Liver (tissue), 8 donors: ENCODE measurements at regions not wholly inside any gene's neighbourhood (a gene's known extent, or its start where the extent isn't known, plus 50 kb on each side); places are given as distances from the start of the nearest gene placed in this dataset.

Experiments
- DNase-seq: peaks from one replicate; pipeline ENCODE4 v3.0.0-alpha.2; 2017; ENCODE audit warnings: low spot score
- H3K27ac ChIP-seq, 2 donors: one replicate each; pipeline ENCODE4 v1.7.0; 2013; ENCODE audit warnings: inconsistent platforms in 2 of 2, low read length in 2 of 2, control low read depth in 1 of 2, low read depth in 1 of 2, mild to moderate bottlenecking in 1 of 2
- H3K27me3 ChIP-seq, 4 donors: one replicate each; pipeline versions ENCODE4 v1.6.1 to v1.7.0; 2013; ENCODE audit warnings: low read length in 3 of 4, inconsistent platforms in 1 of 4, mild to moderate bottlenecking in 1 of 4, moderate library complexity in 1 of 4; ENCODE audit not compliant: control insufficient read depth in 4 of 4, insufficient read depth in 4 of 4
- H3K36me3 ChIP-seq, 4 donors: one replicate each; pipeline versions ENCODE4 v1.6.1 to v1.7.0; 2013; ENCODE audit warnings: low read length in 3 of 4, mild to moderate bottlenecking in 3 of 4, low read depth in 1 of 4, moderate library complexity in 1 of 4; ENCODE audit not compliant: control insufficient read depth in 4 of 4, insufficient read depth in 3 of 4
- H3K4me1 ChIP-seq, 4 donors: one replicate each; pipeline versions ENCODE4 v1.6.1 to v1.7.0; 2013; ENCODE audit warnings: low read length in 3 of 4, mild to moderate bottlenecking in 3 of 4, moderate library complexity in 1 of 4; ENCODE audit not compliant: control insufficient read depth in 4 of 4, insufficient read depth in 4 of 4
- H3K4me3 ChIP-seq, 3 donors: one replicate each; pipeline versions ENCODE4 v1.6.1 to v1.7.0; 2013; ENCODE audit warnings: low read length in 3 of 3, control low read depth in 1 of 3, low read depth in 1 of 3, mild to moderate bottlenecking in 1 of 3
- H3K9ac ChIP-seq, 2 donors: one replicate each; pipeline ENCODE4 v1.7.0; 2013; ENCODE audit warnings: low read length in 2 of 2, mild to moderate bottlenecking in 2 of 2, moderate library complexity in 2 of 2, control low read depth in 1 of 2, low read depth in 1 of 2
- H3K9me3 ChIP-seq, 4 donors: one replicate each; pipeline versions ENCODE4 v1.6.1 to v1.7.0; 2013; ENCODE audit warnings: low read length in 3 of 4; ENCODE audit not compliant: control insufficient read depth in 4 of 4
- EGR1 ChIP-seq, 2 donors: IDR thresholded peaks; 2 replicates each; pipeline ENCODE4 v1.6.1; 2016 to 2018; ENCODE audit warnings: antibody characterized with exemption in 2 of 2, low read depth in 2 of 2
- FOXA1 ChIP-seq: IDR thresholded peaks from 2 replicates; pipeline ENCODE4 v1.6.1; 2016; ENCODE audit warnings: antibody characterized with exemption
- FOXA2 ChIP-seq: IDR thresholded peaks from 2 replicates; pipeline ENCODE4 v1.6.1; 2016; ENCODE audit warnings: antibody characterized with exemption
- GABPA ChIP-seq, 2 donors: IDR thresholded peaks in 1 of 2; conservative IDR thresholded peaks in 1 of 2; 2 replicates each; pipeline ENCODE4 v1.6.1; 2016; ENCODE audit warnings: antibody characterized with exemption in 2 of 2, mild to moderate bottlenecking in 1 of 2, moderate library complexity in 1 of 2
- HNF4A ChIP-seq, 2 donors: conservative IDR thresholded peaks; 2 replicates each; pipeline ENCODE4 v1.6.1; 2016; ENCODE audit warnings: antibody characterized with exemption in 2 of 2, mild to moderate bottlenecking in 2 of 2
- HNF4G ChIP-seq: IDR thresholded peaks from 2 replicates; pipeline ENCODE4 v1.6.1; 2016; ENCODE audit warnings: antibody characterized with exemption
- JUND ChIP-seq, 2 donors: IDR thresholded peaks; 2 replicates each; pipeline ENCODE4 v1.6.1; 2016; ENCODE audit warnings: antibody characterized with exemption in 2 of 2
- NR2F2 ChIP-seq: IDR thresholded peaks from 2 replicates; pipeline ENCODE4 v1.6.1; 2016; ENCODE audit warnings: antibody characterized with exemption
- RXRA ChIP-seq, 2 donors: IDR thresholded peaks; 2 replicates each; pipeline ENCODE4 v1.6.1; 2017 to 2018; ENCODE audit warnings: antibody characterized with exemption in 2 of 2, mild to moderate bottlenecking in 1 of 2
- SP1 ChIP-seq: IDR thresholded peaks from 2 replicates; pipeline ENCODE4 v1.6.1; 2018; ENCODE audit warnings: antibody characterized with exemption, mild to moderate bottlenecking
- TAF1 ChIP-seq: conservative IDR thresholded peaks from 2 replicates; pipeline ENCODE4 v1.6.1; 2016; ENCODE audit warnings: antibody characterized with exemption, mild to moderate bottlenecking
- YY1 ChIP-seq: IDR thresholded peaks from 2 replicates; pipeline ENCODE4 v1.6.1; 2016; ENCODE audit warnings: antibody characterized with exemption, mild to moderate bottlenecking
- WGBS: extraction: QIAGEN DNeasy Blood & Tissue Kit; methylation state at CpG from one replicate; pipeline ENCODE4 v1.1.7; 2013; 5-methylcytosine and 5-hydroxymethylcytosine counted together
- TF ChIP-seq, protein P1 (sequence below): IDR thresholded peaks from 2 replicates; pipeline ENCODE4 v1.6.1; 2016; ENCODE audit warnings: antibody characterized with exemption
- TF ChIP-seq, protein P2 (sequence below): IDR thresholded peaks from 2 replicates; pipeline ENCODE4 v1.6.1; 2016; ENCODE audit warnings: antibody characterized with exemption
- TF ChIP-seq, protein P3 (sequence below): IDR thresholded peaks from 2 replicates; pipeline ENCODE4 v1.6.1; 2016; ENCODE audit warnings: antibody characterized with exemption, mild to moderate bottlenecking
- TF ChIP-seq, protein P4 (sequence below): IDR thresholded peaks from 2 replicates; pipeline ENCODE4 v1.6.1; 2016; ENCODE audit warnings: antibody characterized with exemption
- TF ChIP-seq, protein P5 (sequence below): fragments of 150-350 bp; IDR thresholded peaks from 2 replicates; pipeline ENCODE4 v1.5.1; 2017; ENCODE audit warnings: improper control_type of control experiment, low read depth, low read length; ENCODE audit not compliant: missing input control
- donor health status: healthy.
- donor health status: healthy.
- donor health status: healthy.
- donor health status: healthy.
- donor health status: healthy.

DNA sequence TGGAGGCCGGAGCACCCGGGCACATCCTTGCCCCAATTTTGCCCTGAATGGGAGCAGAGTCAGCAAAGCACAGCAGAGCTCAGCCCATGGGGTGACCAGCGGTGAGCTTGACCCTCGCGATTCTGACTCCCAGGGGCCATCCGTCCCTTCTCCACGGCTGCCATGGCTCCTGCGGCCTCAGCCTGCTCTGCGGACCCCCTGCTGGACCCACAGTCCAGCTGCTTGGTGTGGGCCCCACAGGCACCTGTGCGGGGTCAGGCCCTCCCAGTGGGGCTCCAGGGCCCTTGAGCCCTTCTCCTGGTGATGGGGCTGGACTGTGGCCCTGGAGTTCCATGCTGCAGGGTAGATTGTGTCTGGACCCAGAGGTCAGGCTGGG is 144.2 kb downstream of the ENGASE start:
- TF ChIP-seq TAF1 (no peak), HNF4G (no peak), GABPA (IDR thresholded peaks at IDR 0.05 in 1 of 2, conservative IDR thresholded peaks at IDR 0.05 in 1 of 2) (no peak), SP1 (no peak), YY1 (no peak), NR2F2 (no peak), EGR1 (IDR thresholded peaks at IDR 0.05; ENCODE audit: low read depth in 2 of 2) (no peak), RXRA (IDR thresholded peaks at IDR 0.05) (no peak), FOXA2 (no peak), HNF4A (conservative IDR thresholded peaks at IDR 0.05) (no peak), JUND (IDR thresholded peaks at IDR 0.05) (no peak), FOXA1 (no peak)
- TF ChIP-seq, protein P1, sequence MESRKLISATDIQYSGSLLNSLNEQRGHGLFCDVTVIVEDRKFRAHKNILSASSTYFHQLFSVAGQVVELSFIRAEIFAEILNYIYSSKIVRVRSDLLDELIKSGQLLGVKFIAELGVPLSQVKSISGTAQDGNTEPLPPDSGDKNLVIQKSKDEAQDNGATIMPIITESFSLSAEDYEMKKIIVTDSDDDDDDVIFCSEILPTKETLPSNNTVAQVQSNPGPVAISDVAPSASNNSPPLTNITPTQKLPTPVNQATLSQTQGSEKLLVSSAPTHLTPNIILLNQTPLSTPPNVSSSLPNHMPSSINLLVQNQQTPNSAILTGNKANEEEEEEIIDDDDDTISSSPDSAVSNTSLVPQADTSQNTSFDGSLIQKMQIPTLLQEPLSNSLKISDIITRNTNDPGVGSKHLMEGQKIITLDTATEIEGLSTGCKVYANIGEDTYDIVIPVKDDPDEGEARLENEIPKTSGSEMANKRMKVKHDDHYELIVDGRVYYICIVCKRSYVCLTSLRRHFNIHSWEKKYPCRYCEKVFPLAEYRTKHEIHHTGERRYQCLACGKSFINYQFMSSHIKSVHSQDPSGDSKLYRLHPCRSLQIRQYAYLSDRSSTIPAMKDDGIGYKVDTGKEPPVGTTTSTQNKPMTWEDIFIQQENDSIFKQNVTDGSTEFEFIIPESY: no peak
- TF ChIP-seq, protein P2, sequence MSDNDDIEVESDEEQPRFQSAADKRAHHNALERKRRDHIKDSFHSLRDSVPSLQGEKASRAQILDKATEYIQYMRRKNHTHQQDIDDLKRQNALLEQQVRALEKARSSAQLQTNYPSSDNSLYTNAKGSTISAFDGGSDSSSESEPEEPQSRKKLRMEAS: no peak
- TF ChIP-seq, protein P3, sequence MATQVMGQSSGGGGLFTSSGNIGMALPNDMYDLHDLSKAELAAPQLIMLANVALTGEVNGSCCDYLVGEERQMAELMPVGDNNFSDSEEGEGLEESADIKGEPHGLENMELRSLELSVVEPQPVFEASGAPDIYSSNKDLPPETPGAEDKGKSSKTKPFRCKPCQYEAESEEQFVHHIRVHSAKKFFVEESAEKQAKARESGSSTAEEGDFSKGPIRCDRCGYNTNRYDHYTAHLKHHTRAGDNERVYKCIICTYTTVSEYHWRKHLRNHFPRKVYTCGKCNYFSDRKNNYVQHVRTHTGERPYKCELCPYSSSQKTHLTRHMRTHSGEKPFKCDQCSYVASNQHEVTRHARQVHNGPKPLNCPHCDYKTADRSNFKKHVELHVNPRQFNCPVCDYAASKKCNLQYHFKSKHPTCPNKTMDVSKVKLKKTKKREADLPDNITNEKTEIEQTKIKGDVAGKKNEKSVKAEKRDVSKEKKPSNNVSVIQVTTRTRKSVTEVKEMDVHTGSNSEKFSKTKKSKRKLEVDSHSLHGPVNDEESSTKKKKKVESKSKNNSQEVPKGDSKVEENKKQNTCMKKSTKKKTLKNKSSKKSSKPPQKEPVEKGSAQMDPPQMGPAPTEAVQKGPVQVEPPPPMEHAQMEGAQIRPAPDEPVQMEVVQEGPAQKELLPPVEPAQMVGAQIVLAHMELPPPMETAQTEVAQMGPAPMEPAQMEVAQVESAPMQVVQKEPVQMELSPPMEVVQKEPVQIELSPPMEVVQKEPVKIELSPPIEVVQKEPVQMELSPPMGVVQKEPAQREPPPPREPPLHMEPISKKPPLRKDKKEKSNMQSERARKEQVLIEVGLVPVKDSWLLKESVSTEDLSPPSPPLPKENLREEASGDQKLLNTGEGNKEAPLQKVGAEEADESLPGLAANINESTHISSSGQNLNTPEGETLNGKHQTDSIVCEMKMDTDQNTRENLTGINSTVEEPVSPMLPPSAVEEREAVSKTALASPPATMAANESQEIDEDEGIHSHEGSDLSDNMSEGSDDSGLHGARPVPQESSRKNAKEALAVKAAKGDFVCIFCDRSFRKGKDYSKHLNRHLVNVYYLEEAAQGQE: no peak
- TF ChIP-seq, protein P4, sequence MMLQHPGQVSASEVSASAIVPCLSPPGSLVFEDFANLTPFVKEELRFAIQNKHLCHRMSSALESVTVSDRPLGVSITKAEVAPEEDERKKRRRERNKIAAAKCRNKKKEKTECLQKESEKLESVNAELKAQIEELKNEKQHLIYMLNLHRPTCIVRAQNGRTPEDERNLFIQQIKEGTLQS: no peak
- TF ChIP-seq, protein P5, sequence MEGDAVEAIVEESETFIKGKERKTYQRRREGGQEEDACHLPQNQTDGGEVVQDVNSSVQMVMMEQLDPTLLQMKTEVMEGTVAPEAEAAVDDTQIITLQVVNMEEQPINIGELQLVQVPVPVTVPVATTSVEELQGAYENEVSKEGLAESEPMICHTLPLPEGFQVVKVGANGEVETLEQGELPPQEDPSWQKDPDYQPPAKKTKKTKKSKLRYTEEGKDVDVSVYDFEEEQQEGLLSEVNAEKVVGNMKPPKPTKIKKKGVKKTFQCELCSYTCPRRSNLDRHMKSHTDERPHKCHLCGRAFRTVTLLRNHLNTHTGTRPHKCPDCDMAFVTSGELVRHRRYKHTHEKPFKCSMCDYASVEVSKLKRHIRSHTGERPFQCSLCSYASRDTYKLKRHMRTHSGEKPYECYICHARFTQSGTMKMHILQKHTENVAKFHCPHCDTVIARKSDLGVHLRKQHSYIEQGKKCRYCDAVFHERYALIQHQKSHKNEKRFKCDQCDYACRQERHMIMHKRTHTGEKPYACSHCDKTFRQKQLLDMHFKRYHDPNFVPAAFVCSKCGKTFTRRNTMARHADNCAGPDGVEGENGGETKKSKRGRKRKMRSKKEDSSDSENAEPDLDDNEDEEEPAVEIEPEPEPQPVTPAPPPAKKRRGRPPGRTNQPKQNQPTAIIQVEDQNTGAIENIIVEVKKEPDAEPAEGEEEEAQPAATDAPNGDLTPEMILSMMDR: no peak
- 82% methylated on average over 10 of the region's 10 CpGs for WGBS
- Histone ChIP-seq H3K9ac (no peak overlapping the region), H3K9me3 (no peaks in the 10 kb centered on the region), H3K4me3 (no peak overlapping the region), H3K36me3 (no peaks in the 10 kb centered on the region), H3K4me1 (no peaks in the 10 kb centered on the region), H3K27me3 (peaks cover 0 to 4% (median 2%) of the 10 kb centered on the region in 4 donors), H3K27ac (no peak overlapping the region)
- no peak for DNase-seq
